Fibroblast of pulmonary artery (primary cell): ENCODE measurements at regions not wholly inside any gene's neighbourhood (a gene's known extent, or its start where the extent isn't known, plus 50 kb on each side); places are given as distances from the start of the nearest gene placed in this dataset.

Source experiments
- DNase-seq: peaks from one replicate; pipeline ENCODE4 v3.0.0-alpha.2; 2010; ENCODE audit warnings: low read depth
- H3K4me3 ChIP-seq: replicated peaks from 2 replicates; pipeline ENCODE4 v1.5.1; 2011; ENCODE audit warnings: low read depth, mild to moderate bottlenecking, control low read depth, low read length, moderate library complexity
- TF ChIP-seq, protein P1 (sequence below): IDR thresholded peaks from 2 replicates; pipeline ENCODE4 v1.5.1; 2011; ENCODE audit warnings: mild to moderate bottlenecking, control low read depth, low read length, inconsistent platforms; ENCODE audit errors: missing control alignments

DNA sequence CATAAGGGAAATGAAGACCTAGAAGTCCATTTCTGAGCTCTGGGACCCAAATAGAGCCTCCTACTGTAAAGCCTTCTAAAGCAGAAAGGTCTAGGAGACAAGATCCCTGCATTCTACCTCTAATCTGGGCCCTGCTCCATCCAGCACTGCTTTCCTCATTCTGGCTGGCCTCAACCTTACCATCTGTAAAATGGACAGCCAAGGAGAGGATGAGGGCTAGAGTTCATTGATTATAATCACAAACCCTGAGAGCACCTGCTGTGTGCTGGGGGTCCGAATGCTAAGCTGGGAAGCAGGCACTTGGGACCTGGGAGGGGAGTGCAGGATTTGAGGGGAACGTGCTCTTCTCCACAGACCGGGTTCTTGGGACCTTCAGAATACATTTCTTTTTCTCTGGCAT, 454.0 kb upstream of the ZMIZ1 start:
- no peak overlapping the region for H3K4me3 ChIP-seq
- TF ChIP-seq, protein P1, sequence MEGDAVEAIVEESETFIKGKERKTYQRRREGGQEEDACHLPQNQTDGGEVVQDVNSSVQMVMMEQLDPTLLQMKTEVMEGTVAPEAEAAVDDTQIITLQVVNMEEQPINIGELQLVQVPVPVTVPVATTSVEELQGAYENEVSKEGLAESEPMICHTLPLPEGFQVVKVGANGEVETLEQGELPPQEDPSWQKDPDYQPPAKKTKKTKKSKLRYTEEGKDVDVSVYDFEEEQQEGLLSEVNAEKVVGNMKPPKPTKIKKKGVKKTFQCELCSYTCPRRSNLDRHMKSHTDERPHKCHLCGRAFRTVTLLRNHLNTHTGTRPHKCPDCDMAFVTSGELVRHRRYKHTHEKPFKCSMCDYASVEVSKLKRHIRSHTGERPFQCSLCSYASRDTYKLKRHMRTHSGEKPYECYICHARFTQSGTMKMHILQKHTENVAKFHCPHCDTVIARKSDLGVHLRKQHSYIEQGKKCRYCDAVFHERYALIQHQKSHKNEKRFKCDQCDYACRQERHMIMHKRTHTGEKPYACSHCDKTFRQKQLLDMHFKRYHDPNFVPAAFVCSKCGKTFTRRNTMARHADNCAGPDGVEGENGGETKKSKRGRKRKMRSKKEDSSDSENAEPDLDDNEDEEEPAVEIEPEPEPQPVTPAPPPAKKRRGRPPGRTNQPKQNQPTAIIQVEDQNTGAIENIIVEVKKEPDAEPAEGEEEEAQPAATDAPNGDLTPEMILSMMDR = no peak
- DNase-seq = no peak

DNA sequence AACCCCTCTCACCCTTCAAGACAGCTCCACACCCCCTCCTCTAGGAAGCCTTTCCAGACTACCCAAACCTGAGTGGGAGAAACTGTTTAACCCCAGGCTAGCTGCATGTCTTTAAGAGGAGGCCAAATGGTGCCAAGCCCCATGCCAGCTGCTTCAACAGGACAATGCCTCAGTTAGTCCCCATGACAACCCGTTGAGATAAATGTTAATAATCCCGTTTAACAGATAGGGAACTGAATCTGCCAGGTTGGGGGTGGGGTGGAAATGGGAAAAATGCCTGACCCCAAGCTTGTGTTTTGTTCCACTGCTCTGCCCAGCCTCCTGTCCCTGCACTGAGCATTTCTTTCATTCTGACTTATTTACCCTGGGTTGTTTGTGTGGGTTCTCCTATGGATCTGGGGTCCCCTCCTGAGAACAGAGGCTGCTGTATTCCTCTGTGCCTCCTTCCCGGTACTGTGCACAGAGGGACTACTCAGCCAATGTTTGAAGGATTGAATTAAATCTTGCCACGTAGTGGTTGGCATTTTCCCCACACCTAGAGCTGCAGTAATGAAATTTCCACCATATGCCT, 452.6 kb upstream of the ZMIZ1 start:
- no peak overlapping the region for H3K4me3 ChIP-seq
- TF ChIP-seq, protein P1 = no peak
- no peak for DNase-seq

DNA sequence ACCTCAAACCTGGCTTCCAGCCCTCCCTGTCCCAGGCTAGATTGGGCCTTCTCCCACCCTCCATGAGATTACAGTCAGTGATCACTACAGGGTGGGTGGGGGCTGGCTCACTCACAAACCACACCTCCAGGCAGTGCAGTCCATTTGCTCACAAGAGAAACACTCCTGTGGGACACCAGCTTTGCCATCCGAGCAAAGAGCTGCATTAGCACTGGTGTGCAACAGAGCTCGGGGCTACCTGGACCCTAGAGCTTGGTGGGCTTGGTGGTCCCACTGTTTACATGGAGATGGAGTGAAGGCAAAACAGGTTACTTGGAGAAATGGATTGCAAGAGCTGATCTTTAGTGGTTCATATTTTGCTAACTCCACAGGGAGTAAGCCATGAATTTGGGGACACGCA, 451.7 kb upstream of the ZMIZ1 start:
- H3K4me3 ChIP-seq = no peak overlapping the region
- no peak for DNase-seq
- TF ChIP-seq, protein P1 = no peak

DNA sequence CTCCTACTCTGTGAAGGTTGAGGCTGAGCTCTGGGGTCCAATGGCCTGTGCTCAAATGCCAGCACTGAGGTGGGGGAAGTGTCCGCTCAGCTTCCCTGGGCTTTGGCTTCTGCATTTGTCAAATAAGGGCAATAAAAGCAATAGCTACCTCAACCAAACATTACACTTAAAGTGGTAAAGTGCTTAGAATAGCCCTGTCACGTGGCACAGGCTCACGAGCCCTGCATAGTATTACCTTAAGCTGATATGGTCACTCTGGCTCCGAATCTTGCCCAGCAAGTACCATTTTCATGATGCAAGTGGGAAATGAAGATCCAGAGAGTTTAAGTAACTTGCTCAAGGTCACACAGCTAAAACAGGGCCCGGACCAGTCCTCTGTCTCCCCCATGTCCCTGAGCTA, 451.1 kb upstream of the ZMIZ1 start:
- DNase-seq = no peak
- TF ChIP-seq, protein P1 = no peak
- no peak overlapping the region for H3K4me3 ChIP-seq

DNA sequence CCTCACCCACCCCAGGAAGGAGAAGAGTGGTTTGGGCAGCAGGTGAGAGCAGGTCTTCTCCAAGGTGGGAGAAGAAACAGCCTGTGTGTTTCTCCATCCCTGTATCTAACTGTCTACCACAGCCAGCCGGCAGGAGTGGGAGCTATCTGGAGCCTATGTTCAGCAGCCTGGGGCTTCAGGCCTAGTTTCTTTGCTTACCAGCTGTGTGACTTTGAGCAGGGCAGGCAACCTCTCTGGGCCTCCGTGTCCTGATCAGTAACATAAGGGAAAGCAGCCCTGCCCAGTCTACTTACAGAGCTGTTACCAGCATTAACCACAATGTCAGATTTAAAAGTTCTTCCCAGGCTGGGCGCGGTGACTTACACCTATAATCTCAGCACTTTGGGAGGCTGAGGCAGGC, 450.7 kb upstream of the ZMIZ1 start:
- no peak overlapping the region for H3K4me3 ChIP-seq
- TF ChIP-seq, protein P1 = no peak
- no peak for DNase-seq

DNA sequence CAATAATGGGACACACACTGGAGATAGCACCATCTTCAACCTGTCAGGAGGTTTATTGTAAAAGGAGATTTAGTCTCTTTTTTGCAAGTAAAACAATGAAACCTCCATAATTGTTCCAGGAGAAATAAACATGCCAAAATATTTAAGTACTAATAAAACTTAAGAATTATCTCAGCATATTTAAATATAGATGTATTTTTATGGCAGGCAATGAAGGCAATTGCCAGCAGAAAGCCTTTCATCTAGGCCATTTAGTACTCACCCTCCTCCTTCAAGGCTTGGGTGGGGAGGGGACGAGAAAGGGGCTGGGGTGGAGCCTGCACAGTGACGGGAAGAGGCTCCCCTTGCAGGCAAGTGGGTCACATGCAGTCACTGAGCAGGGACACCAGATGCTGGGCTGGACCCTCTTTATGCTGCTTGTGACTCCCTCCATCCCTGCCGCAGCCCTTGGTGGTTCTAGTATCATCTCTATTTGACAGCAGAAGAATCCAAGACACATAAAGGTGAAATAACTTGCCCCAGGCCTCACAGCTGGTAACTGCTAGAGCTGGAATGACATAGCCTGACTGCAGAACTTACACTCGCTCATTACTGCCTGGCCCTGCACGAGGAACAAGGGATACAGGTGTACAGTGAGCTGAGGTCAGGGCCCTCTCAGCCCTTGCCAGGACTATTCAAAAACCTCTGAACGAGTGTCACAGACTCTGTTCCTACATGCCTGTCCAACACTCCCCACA, 449.5 kb upstream of the ZMIZ1 start:
- TF ChIP-seq, protein P1 = no peak
- no peak overlapping the region for H3K4me3 ChIP-seq
- DNase-seq = no peak

DNA sequence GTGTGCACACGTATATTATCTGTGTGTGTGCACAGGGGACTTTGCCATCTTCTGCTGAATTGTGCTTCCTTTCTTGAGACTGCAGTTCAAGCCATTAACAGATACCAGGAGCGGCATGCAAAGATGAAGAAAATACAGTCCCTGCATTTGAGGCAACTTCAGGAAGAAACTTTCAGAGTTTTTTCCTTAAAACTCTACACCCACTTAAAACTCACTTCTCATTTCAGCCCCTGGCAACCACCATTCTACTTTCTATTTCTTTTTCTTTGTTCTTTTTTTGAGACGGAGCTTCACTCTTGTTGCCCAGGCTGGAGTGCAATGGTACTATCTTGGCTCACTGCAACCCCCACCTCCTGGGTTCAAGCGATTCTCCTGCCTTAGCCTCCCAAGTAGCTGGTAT, 448.9 kb upstream of the ZMIZ1 start:
- H3K4me3 ChIP-seq = no peak overlapping the region
- TF ChIP-seq, protein P1 = no peak
- DNase-seq = no peak
